H1 (cell line): ENCODE measurements at regions not wholly inside any gene's neighbourhood (a gene's known extent, or its start where the extent isn't known, plus 50 kb on each side); places are given as distances from the start of the nearest gene placed in this dataset.

ENCODE experiments used
- CTCF ChIA-PET: fragments of 300-600 bp; sonication (Branson Sonifier 250); formaldehyde crosslinking; loops from one replicate; lab custom pipeline; 2021; ENCODE audit not compliant: partially characterized antibody; lab: Charles Lee
- POLR2A ChIA-PET: fragments of 300-600 bp; sonication (Branson Sonifier 250); formaldehyde crosslinking; loops from one replicate; lab custom pipeline; 2021; ENCODE audit warnings: inconsistent platforms; ENCODE audit not compliant: partially characterized antibody; lab: Charles Lee
- DNase-seq, 2 experiments: peaks; one replicate each; pipeline versions ENCODE4 v3.0.0 to v3.0.0-alpha.2; 2010 to 2022; ENCODE audit warnings: low spot score in 2 of 2, low read depth in 1 of 2, mixed read lengths in 1 of 2
- FAIRE-seq: peaks from 2 replicates; lab custom pipeline; 2011; peaks lifted over from hg19 to GRCh38; lab: Jason Lieb, UNC
- H2AFZ ChIP-seq: 2 replicates; pipeline ENCODE4 v1.8.1; 2012; ENCODE audit warnings: low read length, inconsistent platforms
- H2AK5ac ChIP-seq: 2 replicates; pipeline ENCODE4 v1.6.1; 2013; ENCODE audit warnings: low read depth, low read length
- H2BK120ac ChIP-seq: replicated peaks from 2 replicates; pipeline ENCODE3; 2013; ENCODE audit warnings: low read depth, low read length, inconsistent platforms
- H2BK12ac ChIP-seq: 2 replicates; pipeline ENCODE4 v1.6.1; 2013; ENCODE audit warnings: low read depth, low read length
- H2BK15ac ChIP-seq: 2 replicates; pipeline ENCODE4 v1.6.1; 2013; ENCODE audit warnings: low read length
- H2BK20ac ChIP-seq: 2 replicates; pipeline ENCODE4 v1.6.1; 2013; ENCODE audit warnings: low read length
- H2BK5ac ChIP-seq: 2 replicates; pipeline ENCODE4 v1.6.1; 2013; ENCODE audit warnings: low read depth, low read length
- H3K14ac ChIP-seq: 2 replicates; pipeline ENCODE4 v1.6.1; 2013; ENCODE audit warnings: inconsistent platforms; ENCODE audit not compliant: insufficient read length
- H3K18ac ChIP-seq: 2 replicates; pipeline ENCODE4 v1.6.1; 2013; ENCODE audit warnings: low read length; ENCODE audit errors: extremely low read depth
- H3K23ac ChIP-seq: 2 replicates; pipeline ENCODE4 v1.6.1; 2013; ENCODE audit warnings: inconsistent platforms; ENCODE audit not compliant: insufficient read length
- H3K23me2 ChIP-seq: 2 replicates; pipeline ENCODE4 v1.6.1; 2013; ENCODE audit warnings: low read depth, low read length
- H3K27ac ChIP-seq: 2 replicates; pipeline ENCODE4 v1.6.1; 2011; ENCODE audit warnings: low read depth, low read length, inconsistent platforms
- H3K27me3 ChIP-seq, 4 experiments: replicated peaks in 1 of 4; 1 replicate in 1 of 4; 2 replicates in 3 of 4; pipeline versions ENCODE4 v1.6.1 to v1.8.1; 2011 to 2013; ENCODE audit warnings: low read length in 3 of 4, mild to moderate bottlenecking in 3 of 4, inconsistent platforms in 2 of 4, mixed read lengths in 2 of 4, moderate library complexity in 1 of 4; ENCODE audit not compliant: control insufficient read depth in 3 of 4, insufficient read depth in 3 of 4; ENCODE audit errors: extremely low read depth in 1 of 4
- H3K36me3 ChIP-seq, 4 experiments: 2 replicates each; pipeline versions ENCODE4 v1.6.1 to v1.8.1; 2011 to 2013; ENCODE audit warnings: mild to moderate bottlenecking in 4 of 4, low read length in 3 of 4, moderate library complexity in 2 of 4, control low read depth in 1 of 4, inconsistent platforms in 1 of 4; ENCODE audit not compliant: insufficient read depth in 4 of 4, control insufficient read depth in 2 of 4
- H3K4ac ChIP-seq: replicated peaks from 2 replicates; pipeline ENCODE3; 2013; ENCODE audit warnings: low read length, low read depth, mixed read lengths, inconsistent platforms; ENCODE audit not compliant: insufficient read length
- H3K4me1 ChIP-seq, 4 experiments: replicated peaks in 1 of 4; 1 replicate in 1 of 4; 2 replicates in 3 of 4; pipeline versions ENCODE4 v1.6.1 to v1.8.1; 2011 to 2013; ENCODE audit warnings: low read length in 3 of 4, inconsistent platforms in 2 of 4, mixed read lengths in 1 of 4; ENCODE audit not compliant: insufficient read depth in 4 of 4, control insufficient read depth in 3 of 4
- H3K4me2 ChIP-seq, 2 experiments: 2 replicates each; pipeline versions ENCODE4 v1.6.1 to v1.8.1; 2011 to 2013; ENCODE audit warnings: low read depth in 2 of 2, low read length in 2 of 2, control low read depth in 1 of 2, inconsistent platforms in 1 of 2, mild to moderate bottlenecking in 1 of 2; ENCODE audit not compliant: insufficient read depth in 1 of 2
- H3K4me3 ChIP-seq, 4 experiments: fragments of 200-600, 300-600 bp in 1 of 4; sonication (generic), shearing (Covaris generic), sonication (Bioruptor Twin) in 1 of 4; 2 replicates each; pipeline versions ENCODE4 v1.5.1 to v1.8.1; 2011 to 2016; ENCODE audit warnings: low read length in 4 of 4, low read depth in 3 of 4, control low read depth in 2 of 4, inconsistent platforms in 2 of 4, mild to moderate bottlenecking in 2 of 4, mixed read lengths in 1 of 4, moderate library complexity in 1 of 4; ENCODE audit not compliant: insufficient read depth in 2 of 4; ENCODE audit errors: extremely low read depth in 1 of 4
- H3K56ac ChIP-seq: replicated peaks from 2 replicates; pipeline ENCODE3; 2013; ENCODE audit warnings: low read depth, mild to moderate bottlenecking, mixed read lengths, low read length, inconsistent platforms; ENCODE audit not compliant: insufficient read length
- H3K79me1 ChIP-seq: 2 replicates; pipeline ENCODE4 v1.6.1; 2013; ENCODE audit warnings: low read depth, low read length, control low read depth
- H3K79me2 ChIP-seq, 2 experiments: 2 replicates each; pipeline versions ENCODE4 v1.6.1 to v1.8.1; 2012 to 2013; ENCODE audit warnings: low read length in 2 of 2, mild to moderate bottlenecking in 2 of 2, inconsistent platforms in 1 of 2; ENCODE audit not compliant: insufficient read depth in 2 of 2, control insufficient read depth in 1 of 2
- H3K9ac ChIP-seq, 4 experiments: replicated peaks in 1 of 4; 1 replicate in 1 of 4; 2 replicates in 3 of 4; pipeline versions ENCODE4 v1.6.1 to v1.8.1; 2011 to 2013; ENCODE audit warnings: low read depth in 3 of 4, low read length in 3 of 4, control low read depth in 2 of 4, mild to moderate bottlenecking in 2 of 4, moderate library complexity in 2 of 4, inconsistent platforms in 1 of 4; ENCODE audit errors: extremely low read depth in 1 of 4
- H3K9me3 ChIP-seq, 2 experiments: 2 replicates each; pipeline versions ENCODE4 v1.6.1 to v1.8.1; 2012 to 2013; ENCODE audit warnings: mild to moderate bottlenecking in 2 of 2, moderate library complexity in 2 of 2, control low read depth in 1 of 2, inconsistent platforms in 1 of 2, low read depth in 1 of 2, low read length in 1 of 2, mixed read lengths in 1 of 2; ENCODE audit not compliant: insufficient read depth in 2 of 2
- H4K20me1 ChIP-seq, 2 experiments: replicated peaks in 1 of 2; 2 replicates each; pipeline versions ENCODE3 to v1.8.1; 2011 to 2013; ENCODE audit warnings: inconsistent platforms in 2 of 2, low read length in 2 of 2, mild to moderate bottlenecking in 1 of 2; ENCODE audit not compliant: insufficient read depth in 2 of 2, control insufficient read depth in 1 of 2
- H4K5ac ChIP-seq: 2 replicates; pipeline ENCODE4 v1.6.1; 2013; ENCODE audit warnings: low read length, low read depth, mixed read lengths, inconsistent platforms; ENCODE audit not compliant: insufficient read length
- H4K8ac ChIP-seq: 2 replicates; pipeline ENCODE4 v1.8.0; 2013; ENCODE audit warnings: mild to moderate bottlenecking, moderate library complexity, low read length, inconsistent platforms; ENCODE audit not compliant: insufficient read depth; ENCODE audit errors: extremely low read depth
- H4K91ac ChIP-seq: replicated peaks from 2 replicates; pipeline ENCODE3; 2013; ENCODE audit warnings: low read length, mixed read lengths, inconsistent platforms; ENCODE audit not compliant: insufficient read length
- CEBPB ChIP-seq: IDR thresholded peaks from 2 replicates; pipeline ENCODE4 v1.6.1; 2012; ENCODE audit warnings: low read depth, low read length
- CTBP2 ChIP-seq: IDR thresholded peaks from 2 replicates; pipeline ENCODE4 v1.7.0; 2011; ENCODE audit warnings: borderline replicate concordance, mild to moderate bottlenecking, moderate library complexity, mixed read lengths, low read length; ENCODE audit not compliant: insufficient read depth, insufficient read length
- FOSL1 ChIP-seq: IDR thresholded peaks from 2 replicates; pipeline ENCODE4 v1.6.1; 2011; ENCODE audit warnings: mild to moderate bottlenecking, low read depth, low read length, moderate library complexity; ENCODE audit not compliant: insufficient read depth
- GTF2F1 ChIP-seq: IDR thresholded peaks from 2 replicates; pipeline ENCODE4 v1.6.1; 2012; ENCODE audit warnings: low read depth, low read length, improper control_type of control experiment, borderline replicate concordance
- HDAC6 ChIP-seq: IDR thresholded peaks from one replicate; pipeline ENCODE4 v1.7.1; 2012; ENCODE audit warnings: low read depth, mild to moderate bottlenecking, inconsistent platforms, low read length, moderate library complexity
- JUND ChIP-seq: IDR thresholded peaks from 2 replicates; pipeline ENCODE4 v1.6.1; 2011; ENCODE audit warnings: mild to moderate bottlenecking, improper control_type of control experiment, low read length
- MAX ChIP-seq: IDR thresholded peaks from 2 replicates; pipeline ENCODE4 v1.6.1; 2012; ENCODE audit warnings: inconsistent platforms
- NRF1 ChIP-seq: IDR thresholded peaks from 2 replicates; pipeline ENCODE4 v1.6.1; 2011; ENCODE audit warnings: mild to moderate bottlenecking, low read depth, low read length, improper control_type of control experiment
- PHF8 ChIP-seq: fragments of 200-600 bp; sonication (generic); conservative IDR thresholded peaks from 2 replicates; pipeline ENCODE4 v1.7.1; 2012; ENCODE audit warnings: low read depth, mild to moderate bottlenecking, inconsistent platforms, low read length, moderate library complexity
- POU5F1 ChIP-seq: IDR thresholded peaks from 2 replicates; pipeline ENCODE4 v1.6.1; 2011; ENCODE audit warnings: low read depth, mild to moderate bottlenecking, low read length, moderate library complexity
- RXRA ChIP-seq: IDR thresholded peaks from 2 replicates; pipeline ENCODE4 v1.6.1; 2011; ENCODE audit warnings: low read depth, mild to moderate bottlenecking, low read length, moderate library complexity; ENCODE audit not compliant: insufficient read depth
- SAP30 ChIP-seq: fragments of 300-600 bp; sonication (generic); IDR thresholded peaks from 2 replicates; pipeline ENCODE4 v1.7.1; 2012; ENCODE audit warnings: low read length, moderate library complexity, mild to moderate bottlenecking, inconsistent platforms; ENCODE audit not compliant: insufficient read depth, insufficient replicate concordance
- SRF ChIP-seq: IDR thresholded peaks from 2 replicates; pipeline ENCODE4 v1.6.1; 2011; ENCODE audit warnings: mild to moderate bottlenecking, low read depth, low read length, moderate library complexity
- WGBS, 2 experiments: shearing (Covaris generic) in 1 of 2; methylation state at CpG; one replicate each; pipeline versions ENCODE4 v1.1.6 to v1.1.7; 2013 to 2015; ENCODE audit warnings: low lambda C conversion rate in 2 of 2, mixed read lengths in 2 of 2, inconsistent platforms in 1 of 2, low coverage in 1 of 2, missing lambda C conversion rate in 1 of 2; ENCODE audit not compliant: insufficient replicate concordance in 2 of 2, insufficient coverage in 1 of 2, insufficient read length in 1 of 2; ENCODE audit errors: extremely low coverage in 1 of 2, missing lambda C conversion rate in 1 of 2; 5-methylcytosine and 5-hydroxymethylcytosine counted together

DNA sequence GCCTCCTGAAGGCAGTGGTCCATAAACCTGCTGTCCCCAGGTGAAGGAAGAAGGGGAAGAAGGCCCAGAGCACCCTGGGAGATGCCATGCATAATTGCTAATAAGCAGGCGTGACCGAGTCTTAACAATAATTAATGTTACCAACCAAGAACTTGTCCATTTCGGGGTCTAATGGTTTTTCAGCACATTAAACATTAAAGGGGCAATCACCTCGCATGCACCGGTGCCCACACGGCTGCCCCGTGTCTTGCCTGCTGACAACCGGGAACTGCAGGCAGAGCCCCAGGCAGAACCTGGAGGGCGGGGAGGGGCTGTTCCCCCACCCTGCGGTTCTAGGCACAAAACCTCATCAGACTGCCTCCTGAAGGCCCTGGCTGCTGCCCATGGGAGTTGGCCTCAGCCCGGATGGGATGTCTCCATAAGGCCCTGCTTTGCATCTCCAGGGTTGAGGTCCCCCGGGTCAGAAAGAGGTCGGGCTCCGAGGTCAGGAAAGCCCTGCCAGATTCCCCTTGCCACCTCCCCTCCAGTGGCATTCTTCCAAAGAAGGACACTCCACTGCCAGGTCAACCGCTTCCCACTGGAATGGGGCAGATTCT, 169.0 kb downstream of the BUD13 start:
- no peak for FAIRE-seq
- Histone ChIP-seq H3K4ac (no peak overlapping the region), H3K9ac (no peak overlapping the region), H2BK12ac (no peak overlapping the region), H2BK20ac (no peak overlapping the region), H4K91ac (no peak overlapping the region), H3K23ac (no peak overlapping the region), H4K8ac (no peak overlapping the region), H3K4me1 (no peaks in the 10 kb centered on the region), H3K79me2 (no peaks in the 10 kb centered on the region), H3K27me3 (no peaks in the 10 kb centered on the region), H4K20me1 (peaks cover 0 to 3% of the 10 kb centered on the region in 2 experiments), H2AK5ac (no peak overlapping the region), H3K9me3 (no peaks in the 10 kb centered on the region), H3K36me3 (no peaks in the 10 kb centered on the region), H3K4me2 (no peak overlapping the region), H3K27ac (no peak overlapping the region), H4K5ac (no peak overlapping the region), H3K4me3 (no peak overlapping the region), H2BK15ac (no peak overlapping the region), H2BK120ac (no peak overlapping the region), H3K56ac (no peak overlapping the region), H3K79me1 (no peaks in the 10 kb centered on the region), H3K14ac (no peak overlapping the region), H3K18ac (no peak overlapping the region), H3K23me2 (no peaks in the 10 kb centered on the region), H2BK5ac (no peak overlapping the region), H2AFZ (no peak overlapping the region)
- no peak for DNase-seq
- ChIA-PET CTCF (interaction anchor here (0.8 to 4.7 kb wide), 4 partner anchors 10 to 89 kb away, joined by 3 to 28 read pairs (median 6); no protein-coding TSS in a partner anchor), POLR2A (no interaction called here)
- 90% methylated on average over 15 of the region's 15 CpGs; no CpG with 5 or more reads in 1 of the 2 experiments for WGBS, 2 experiments
- TF ChIP-seq RXRA (no peak), HDAC6 (no peak), SAP30 (no peak), FOSL1 (no peak), CTBP2 (no peak), SRF (no peak), CEBPB (no peak), GTF2F1 (no peak), NRF1 (no peak), JUND (no peak), POU5F1 (no peak), PHF8 (no peak), MAX (no peak)
